WTC11 (cell line): ENCODE measurements at regions not wholly inside any gene's neighbourhood (a gene's known extent, or its start where the extent isn't known, plus 50 kb on each side); places are given as distances from the start of the nearest gene placed in this dataset.

Experiments used
- E2F4 ChIP-seq: sonication (generic); formaldehyde crosslinking; IDR thresholded peaks from 2 replicates; pipeline ENCODE4 v1.8.1; 2022; ENCODE audit warnings: low read depth, mild to moderate bottlenecking, moderate library complexity, missing genetic modification reagents, borderline replicate concordance
- HMGXB4 ChIP-seq: sonication (generic); formaldehyde crosslinking; IDR thresholded peaks from 2 replicates; pipeline ENCODE4 v1.8.1; 2023; ENCODE audit warnings: mild to moderate bottlenecking, moderate library complexity, missing genetic modification reagents
- NR3C1 ChIP-seq: sonication (generic); formaldehyde crosslinking; conservative IDR thresholded peaks from 2 replicates; pipeline ENCODE4 v1.8.1; 2023; ENCODE audit warnings: low read depth, mild to moderate bottlenecking, missing genetic modification reagents
- SMAD4 ChIP-seq: sonication (generic); formaldehyde crosslinking; IDR thresholded peaks from 2 replicates; pipeline ENCODE4 v1.8.0; 2022; ENCODE audit warnings: mild to moderate bottlenecking, missing genetic modification reagents
- TP53 ChIP-seq: sonication (generic); formaldehyde crosslinking; IDR thresholded peaks from 2 replicates; pipeline ENCODE4 v1.8.1; 2023; ENCODE audit warnings: mild to moderate bottlenecking, missing genetic modification reagents
- TF ChIP-seq, protein P1 (sequence below): fragments of 200-600 bp; IDR thresholded peaks from 2 replicates; pipeline ENCODE4 v1.8.0; 2022; ENCODE audit warnings: antibody characterized with exemption
- TF ChIP-seq, protein P2 (sequence below): sonication (generic); formaldehyde crosslinking; conservative IDR thresholded peaks from 2 replicates; pipeline ENCODE4 v1.8.1; 2022; ENCODE audit warnings: mild to moderate bottlenecking, missing genetic modification reagents
- TF ChIP-seq, protein P3 (sequence below): sonication (generic); formaldehyde crosslinking; IDR thresholded peaks from 2 replicates; pipeline ENCODE4 v1.8.1; 2023; ENCODE audit warnings: mild to moderate bottlenecking, missing genetic modification reagents, moderate library complexity

DNA sequence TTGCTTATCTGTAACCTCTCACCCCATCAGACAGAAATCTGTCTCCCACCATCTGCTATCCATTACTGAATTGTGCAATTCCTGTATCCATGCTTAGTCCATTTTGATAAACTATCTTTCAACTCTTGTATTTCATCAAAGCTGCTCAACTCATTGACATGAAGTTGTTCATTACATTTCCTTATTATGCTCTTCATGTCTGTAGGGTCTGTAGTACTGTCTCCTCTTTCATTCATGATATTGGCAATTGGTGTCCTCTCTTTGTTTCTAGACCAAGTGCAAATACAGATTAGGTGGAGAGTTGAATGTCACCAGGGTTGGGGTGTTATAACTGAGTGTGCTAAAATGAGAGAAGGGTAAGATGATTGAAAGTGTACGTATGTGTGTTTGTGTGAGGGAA is 69.2 kb upstream of the ADRA2C start:
- no peak for TF ChIP-seq TP53 (CRISPR knock-in tag)
- no peak for TF ChIP-seq NR3C1 (CRISPR knock-in tag)
- TF ChIP-seq, protein P1, sequence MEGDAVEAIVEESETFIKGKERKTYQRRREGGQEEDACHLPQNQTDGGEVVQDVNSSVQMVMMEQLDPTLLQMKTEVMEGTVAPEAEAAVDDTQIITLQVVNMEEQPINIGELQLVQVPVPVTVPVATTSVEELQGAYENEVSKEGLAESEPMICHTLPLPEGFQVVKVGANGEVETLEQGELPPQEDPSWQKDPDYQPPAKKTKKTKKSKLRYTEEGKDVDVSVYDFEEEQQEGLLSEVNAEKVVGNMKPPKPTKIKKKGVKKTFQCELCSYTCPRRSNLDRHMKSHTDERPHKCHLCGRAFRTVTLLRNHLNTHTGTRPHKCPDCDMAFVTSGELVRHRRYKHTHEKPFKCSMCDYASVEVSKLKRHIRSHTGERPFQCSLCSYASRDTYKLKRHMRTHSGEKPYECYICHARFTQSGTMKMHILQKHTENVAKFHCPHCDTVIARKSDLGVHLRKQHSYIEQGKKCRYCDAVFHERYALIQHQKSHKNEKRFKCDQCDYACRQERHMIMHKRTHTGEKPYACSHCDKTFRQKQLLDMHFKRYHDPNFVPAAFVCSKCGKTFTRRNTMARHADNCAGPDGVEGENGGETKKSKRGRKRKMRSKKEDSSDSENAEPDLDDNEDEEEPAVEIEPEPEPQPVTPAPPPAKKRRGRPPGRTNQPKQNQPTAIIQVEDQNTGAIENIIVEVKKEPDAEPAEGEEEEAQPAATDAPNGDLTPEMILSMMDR: no peak
- TF ChIP-seq E2F4 (CRISPR knock-in tag): no peak
- TF ChIP-seq, protein P2, sequence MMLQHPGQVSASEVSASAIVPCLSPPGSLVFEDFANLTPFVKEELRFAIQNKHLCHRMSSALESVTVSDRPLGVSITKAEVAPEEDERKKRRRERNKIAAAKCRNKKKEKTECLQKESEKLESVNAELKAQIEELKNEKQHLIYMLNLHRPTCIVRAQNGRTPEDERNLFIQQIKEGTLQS (CRISPR knock-in tag): no peak
- no peak for TF ChIP-seq SMAD4
- TF ChIP-seq, protein P3, sequence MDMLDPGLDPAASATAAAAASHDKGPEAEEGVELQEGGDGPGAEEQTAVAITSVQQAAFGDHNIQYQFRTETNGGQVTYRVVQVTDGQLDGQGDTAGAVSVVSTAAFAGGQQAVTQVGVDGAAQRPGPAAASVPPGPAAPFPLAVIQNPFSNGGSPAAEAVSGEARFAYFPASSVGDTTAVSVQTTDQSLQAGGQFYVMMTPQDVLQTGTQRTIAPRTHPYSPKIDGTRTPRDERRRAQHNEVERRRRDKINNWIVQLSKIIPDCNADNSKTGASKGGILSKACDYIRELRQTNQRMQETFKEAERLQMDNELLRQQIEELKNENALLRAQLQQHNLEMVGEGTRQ (CRISPR knock-in tag): no peak
- TF ChIP-seq HMGXB4 (CRISPR knock-in tag): no peak
